HUES6 (cell line): ENCODE measurements at regions not wholly inside any gene's neighbourhood (a gene's known extent, or its start where the extent isn't known, plus 50 kb on each side); places are given as distances from the start of the nearest gene placed in this dataset.
A peak's percentile ranks its signal among the peaks of the same experiment; 100 is the strongest.

Experiments
- H3K27ac ChIP-seq: 2 replicates; pipeline ENCODE4 v1.7.0; 2013; ENCODE audit warnings: low read depth, mild to moderate bottlenecking, low read length, inconsistent platforms
- H3K27me3 ChIP-seq: 2 replicates; pipeline ENCODE4 v1.6.1; 2013; ENCODE audit warnings: low read length; ENCODE audit not compliant: control insufficient read depth, insufficient read depth
- H3K36me3 ChIP-seq: 2 replicates; pipeline ENCODE4 v1.6.1; 2013; ENCODE audit warnings: low read length; ENCODE audit not compliant: control insufficient read depth, insufficient read depth
- H3K4me1 ChIP-seq: 2 replicates; pipeline ENCODE4 v1.6.1; 2013; ENCODE audit warnings: low read length; ENCODE audit not compliant: control insufficient read depth, insufficient read depth
- H3K4me3 ChIP-seq: 2 replicates; pipeline ENCODE4 v1.5.1; 2013; ENCODE audit warnings: low read depth, low read length
- H3K9ac ChIP-seq: one replicate; pipeline ENCODE4 v1.6.1; 2013; ENCODE audit warnings: mild to moderate bottlenecking, low read length
- H3K9me3 ChIP-seq: 2 replicates; pipeline ENCODE4 v1.6.1; 2013; ENCODE audit warnings: low read depth, low read length; ENCODE audit not compliant: control insufficient read depth, insufficient read depth

- Histone ChIP-seq H3K9ac (no peak overlapping the region), H3K27ac (0 out of 2 replicates have a peak overlapping the region, but pooled peaks have one; percentile 2), H3K9me3 (no peaks in the 10 kb centered on the region), H3K4me1 (peaks cover 35% of the 10 kb centered on the region), H3K27me3 (no peaks in the 10 kb centered on the region), H3K4me3 (no peak overlapping the region), H3K36me3 (peaks cover 17% of the 10 kb centered on the region)
Observed at GRCh38 chr13:55673910-55674309, 1466.8 kb upstream of the PRR20A start.

- 0 out of 2 replicates have a peak, but pooled peaks cover 6% of the 10 kb centered on the region for H3K36me3 ChIP-seq
- no peaks in the 10 kb centered on the region for H3K27me3 ChIP-seq
- no peaks in the 10 kb centered on the region for H3K4me1 ChIP-seq
- H3K4me3 ChIP-seq = no peak overlapping the region
- no peak overlapping the region for H3K27ac ChIP-seq
- no peak overlapping the region for H3K9ac ChIP-seq
- H3K9me3 ChIP-seq = no peaks in the 10 kb centered on the region
Observed at GRCh38 chr13:55682776-55683175, 1457.9 kb upstream of the PRR20A start.

- H3K4me3 ChIP-seq = no peak overlapping the region
- H3K36me3 ChIP-seq = no peaks in the 10 kb centered on the region
- no peaks in the 10 kb centered on the region for H3K27me3 ChIP-seq
- H3K9me3 ChIP-seq = no peaks in the 10 kb centered on the region
- H3K27ac ChIP-seq = no peak overlapping the region
- peaks cover 5% of the 10 kb centered on the region; the same call in 1 of the 2 replicates for H3K4me1 ChIP-seq
- no peak overlapping the region for H3K9ac ChIP-seq
Observed at GRCh38 chr13:55705526-55705925, 1435.2 kb upstream of the PRR20A start.

GRCh38 chr13:55705971-55706370, 1434.7 kb upstream of the PRR20A start:
- Histone ChIP-seq H3K9ac (no peak overlapping the region), H3K36me3 (no peaks in the 10 kb centered on the region), H3K4me3 (no peak overlapping the region), H3K27ac (no peak overlapping the region), H3K4me1 (peaks cover 5% of the 10 kb centered on the region; the same call in 1 of the 2 replicates), H3K27me3 (no peaks in the 10 kb centered on the region), H3K9me3 (no peaks in the 10 kb centered on the region)

- Histone ChIP-seq H3K27ac (no peak overlapping the region), H3K9me3 (no peaks in the 10 kb centered on the region), H3K36me3 (no peaks in the 10 kb centered on the region), H3K27me3 (no peaks in the 10 kb centered on the region), H3K9ac (no peak overlapping the region), H3K4me3 (no peak overlapping the region), H3K4me1 (no peaks in the 10 kb centered on the region)
Observed at GRCh38 chr13:55714120-55714519, 1426.6 kb upstream of the PRR20A start.

- Histone ChIP-seq H3K9ac (no peak overlapping the region), H3K4me3 (no peak overlapping the region), H3K27me3 (no peaks in the 10 kb centered on the region), H3K9me3 (no peaks in the 10 kb centered on the region; the same call in 1 of the 2 replicates), H3K4me1 (peaks cover 8% of the 10 kb centered on the region; the same call in 1 of the 2 replicates), H3K36me3 (no peaks in the 10 kb centered on the region), H3K27ac (no peak overlapping the region)
Observed at GRCh38 chr13:55727683-55728082, 1413.0 kb upstream of the PRR20A start.

GRCh38 chr13:55728247-55728646, 1412.5 kb upstream of the PRR20A start:
- Histone ChIP-seq H3K27me3 (no peaks in the 10 kb centered on the region), H3K4me3 (no peak overlapping the region), H3K27ac (no peak overlapping the region), H3K36me3 (no peaks in the 10 kb centered on the region), H3K4me1 (peaks cover 8% of the 10 kb centered on the region; the same call in 1 of the 2 replicates), H3K9ac (no peak overlapping the region), H3K9me3 (no peaks in the 10 kb centered on the region; the same call in 1 of the 2 replicates)

- H3K9me3 ChIP-seq = no peaks in the 10 kb centered on the region
- no peaks in the 10 kb centered on the region for H3K36me3 ChIP-seq
- no peak overlapping the region for H3K27ac ChIP-seq
- no peaks in the 10 kb centered on the region for H3K27me3 ChIP-seq
- H3K4me1 ChIP-seq = no peaks in the 10 kb centered on the region
- H3K4me3 ChIP-seq = no peak overlapping the region
- no peak overlapping the region for H3K9ac ChIP-seq
Observed at GRCh38 chr13:55745828-55746227, 1394.9 kb upstream of the PRR20A start.

GRCh38 chr13:55761986-55762385, 1378.7 kb upstream of the PRR20A start:
- H3K36me3 ChIP-seq = no peaks in the 10 kb centered on the region
- no peaks in the 10 kb centered on the region for H3K9me3 ChIP-seq
- no peaks in the 10 kb centered on the region for H3K27me3 ChIP-seq
- no peak overlapping the region for H3K4me3 ChIP-seq
- H3K27ac ChIP-seq = no peak overlapping the region
- H3K9ac ChIP-seq = no peak overlapping the region
- H3K4me1 ChIP-seq = no peaks in the 10 kb centered on the region

GRCh38 chr13:55777612-55778011, 1363.1 kb upstream of the PRR20A start:
- H3K27ac ChIP-seq = no peak overlapping the region
- H3K9me3 ChIP-seq = no peaks in the 10 kb centered on the region
- H3K36me3 ChIP-seq = no peaks in the 10 kb centered on the region
- H3K4me1 ChIP-seq = peaks cover 6% of the 10 kb centered on the region; the same call in 1 of the 2 replicates
- no peak overlapping the region for H3K4me3 ChIP-seq
- H3K27me3 ChIP-seq = no peaks in the 10 kb centered on the region
- H3K9ac ChIP-seq = no peak overlapping the region

GRCh38 chr13:55783841-55784240, 1356.9 kb upstream of the PRR20A start:
- no peaks in the 10 kb centered on the region for H3K36me3 ChIP-seq
- no peak overlapping the region for H3K27ac ChIP-seq
- no peak overlapping the region for H3K9ac ChIP-seq
- no peak overlapping the region for H3K4me3 ChIP-seq
- no peaks in the 10 kb centered on the region for H3K9me3 ChIP-seq
- no peaks in the 10 kb centered on the region for H3K27me3 ChIP-seq
- H3K4me1 ChIP-seq = no peaks in the 10 kb centered on the region

GRCh38 chr13:55788548-55788947, 1352.2 kb upstream of the PRR20A start:
- Histone ChIP-seq H3K9ac (no peak overlapping the region), H3K9me3 (no peaks in the 10 kb centered on the region), H3K4me1 (no peaks in the 10 kb centered on the region), H3K4me3 (no peak overlapping the region), H3K27me3 (no peaks in the 10 kb centered on the region), H3K27ac (no peak overlapping the region), H3K36me3 (no peaks in the 10 kb centered on the region)
